VCaP (cell line): ENCODE measurements at regions not wholly inside any gene's neighbourhood (a gene's known extent, or its start where the extent isn't known, plus 50 kb on each side); places are given as distances from the start of the nearest gene placed in this dataset.
"Not testable (repeated sequence)": the region's sequence is repeated elsewhere in the genome, so short reads cannot be mapped to it uniquely, and the experiment has no call there.

Source experiments
- H3K27ac ChIP-seq: fragments of 450-650 bp; 2 replicates; pipeline ENCODE4 v1.5.1; 2017
- TF ChIP-seq, protein P1 (sequence below): fragments of 450-650 bp; conservative IDR thresholded peaks from 2 replicates; pipeline ENCODE4 v1.5.1; 2017; ENCODE audit warnings: mild to moderate bottlenecking, moderate library complexity

DNA sequence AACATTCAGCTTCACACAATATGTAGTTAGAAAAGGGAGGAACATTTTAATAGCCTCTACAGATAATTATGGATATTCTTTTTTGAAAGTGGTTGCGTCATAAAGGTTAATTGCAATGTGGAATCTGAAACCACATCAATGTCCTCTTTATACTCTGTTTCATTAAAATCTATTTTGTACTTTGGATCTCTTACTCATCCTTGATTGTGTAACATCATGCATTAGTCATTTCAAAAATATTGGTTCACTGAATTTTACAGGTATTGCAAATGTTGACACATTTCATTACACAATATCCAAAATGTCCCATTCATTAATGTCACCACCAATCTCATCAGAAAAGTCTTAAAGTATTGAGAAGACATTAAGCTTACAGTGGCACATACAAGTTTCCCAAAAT lies 62.7 kb upstream of the USP9X start:
- TF ChIP-seq, protein P1, sequence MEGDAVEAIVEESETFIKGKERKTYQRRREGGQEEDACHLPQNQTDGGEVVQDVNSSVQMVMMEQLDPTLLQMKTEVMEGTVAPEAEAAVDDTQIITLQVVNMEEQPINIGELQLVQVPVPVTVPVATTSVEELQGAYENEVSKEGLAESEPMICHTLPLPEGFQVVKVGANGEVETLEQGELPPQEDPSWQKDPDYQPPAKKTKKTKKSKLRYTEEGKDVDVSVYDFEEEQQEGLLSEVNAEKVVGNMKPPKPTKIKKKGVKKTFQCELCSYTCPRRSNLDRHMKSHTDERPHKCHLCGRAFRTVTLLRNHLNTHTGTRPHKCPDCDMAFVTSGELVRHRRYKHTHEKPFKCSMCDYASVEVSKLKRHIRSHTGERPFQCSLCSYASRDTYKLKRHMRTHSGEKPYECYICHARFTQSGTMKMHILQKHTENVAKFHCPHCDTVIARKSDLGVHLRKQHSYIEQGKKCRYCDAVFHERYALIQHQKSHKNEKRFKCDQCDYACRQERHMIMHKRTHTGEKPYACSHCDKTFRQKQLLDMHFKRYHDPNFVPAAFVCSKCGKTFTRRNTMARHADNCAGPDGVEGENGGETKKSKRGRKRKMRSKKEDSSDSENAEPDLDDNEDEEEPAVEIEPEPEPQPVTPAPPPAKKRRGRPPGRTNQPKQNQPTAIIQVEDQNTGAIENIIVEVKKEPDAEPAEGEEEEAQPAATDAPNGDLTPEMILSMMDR, result no peak
- no peak overlapping the region for H3K27ac ChIP-seq

DNA sequence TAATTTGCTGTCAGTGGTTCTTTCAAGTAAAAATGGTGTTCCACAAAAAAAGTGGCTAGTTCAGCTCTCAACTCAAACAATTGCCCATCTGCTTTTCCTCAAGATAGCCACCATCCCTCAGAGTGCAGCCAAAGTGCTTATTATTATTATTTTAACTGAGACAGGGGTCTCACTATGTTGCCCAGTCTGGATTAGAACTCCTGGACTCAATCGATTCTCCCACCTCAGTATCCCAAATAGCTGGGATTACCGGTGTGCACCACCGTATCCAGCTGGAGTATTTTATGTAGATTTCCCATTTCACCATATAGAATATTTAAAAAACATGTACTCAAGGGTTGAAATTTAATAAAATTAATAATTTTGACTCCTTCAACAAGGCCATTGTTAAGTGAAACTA lies 62.1 kb upstream of the USP9X start:
- H3K27ac ChIP-seq, result no peak overlapping the region
- TF ChIP-seq, protein P1, result no peak

DNA sequence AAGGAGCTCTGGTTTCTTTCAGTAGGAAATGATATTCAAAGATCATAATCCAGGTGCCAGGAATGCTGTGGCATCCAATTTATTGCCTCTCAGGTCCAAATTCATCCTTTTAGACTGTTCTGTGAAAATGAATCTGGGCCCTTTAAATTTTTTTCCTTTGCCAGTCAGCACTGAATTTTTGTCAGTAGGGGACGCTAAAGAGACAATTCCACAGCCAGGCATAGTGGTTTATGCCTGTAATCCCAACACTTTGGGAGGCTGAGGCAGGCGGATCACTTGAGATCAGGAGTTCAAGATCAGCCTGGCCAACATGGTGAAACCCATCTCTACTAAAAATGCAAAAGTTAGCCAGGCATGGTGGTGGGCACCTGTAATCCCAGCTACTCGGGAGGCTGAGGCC lies 60.9 kb upstream of the USP9X start:
- H3K27ac ChIP-seq, result not testable (repeated sequence)

GRCh38 chrX:41024755-41025154 lies 60.5 kb upstream of the USP9X start:
- no peak overlapping the region for H3K27ac ChIP-seq
- TF ChIP-seq, protein P1, result no peak

DNA sequence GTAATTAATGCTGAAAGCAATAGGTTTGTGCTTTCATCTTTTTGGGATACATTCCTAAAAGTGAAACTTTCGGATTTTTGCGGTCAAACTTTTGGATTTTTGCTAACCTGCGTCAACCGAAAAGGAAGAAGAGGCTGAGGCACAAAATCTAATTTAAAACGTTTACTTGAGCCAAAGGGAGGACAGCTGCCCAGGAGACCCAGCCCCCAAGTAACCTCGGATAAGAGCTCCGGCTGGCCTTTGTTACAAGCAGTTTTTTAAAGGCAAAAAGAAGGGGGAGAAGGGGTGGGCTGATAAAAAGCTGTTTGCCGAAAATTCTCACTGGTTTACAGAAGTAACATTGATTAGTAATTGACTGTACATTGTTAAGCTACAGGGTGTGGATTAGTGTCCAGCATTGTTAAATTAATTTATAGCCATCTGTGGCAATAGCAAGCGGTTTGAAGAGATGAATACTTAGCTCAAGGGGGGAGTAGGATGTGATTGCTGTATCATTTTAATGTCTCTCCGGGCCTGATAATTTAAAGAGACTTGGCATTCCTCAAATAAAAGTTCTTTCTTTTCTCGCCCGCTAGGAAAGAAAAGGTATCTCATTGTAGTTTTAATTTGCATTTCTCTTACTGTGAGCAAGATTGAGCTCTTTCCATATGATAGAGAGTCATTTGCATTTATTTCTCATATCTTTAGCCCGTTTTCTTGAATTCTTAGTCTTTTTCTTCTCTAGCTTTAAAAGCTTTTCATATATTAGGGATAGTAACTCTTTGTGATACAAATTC lies 59.1 kb upstream of the USP9X start:
- no peak overlapping the region for H3K27ac ChIP-seq
- TF ChIP-seq, protein P1, result no peak

DNA sequence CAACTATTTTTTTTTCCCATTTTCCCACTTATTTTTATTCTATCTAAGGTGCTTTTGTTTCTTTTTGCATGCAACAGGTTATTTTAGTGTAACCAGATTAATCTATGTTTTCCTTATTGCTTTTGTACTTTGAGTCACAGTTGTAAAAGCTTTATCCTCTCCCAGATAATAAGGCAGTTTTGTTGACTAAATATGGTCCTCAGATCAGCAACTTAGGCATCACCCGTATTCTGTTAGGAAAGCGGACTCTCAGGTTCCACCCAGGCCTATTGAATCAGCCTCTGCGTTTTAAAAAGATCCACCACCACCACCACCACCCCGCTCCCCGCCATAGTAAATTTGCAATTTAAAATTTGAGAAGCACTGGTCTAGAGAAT lies 58.6 kb upstream of the USP9X start:
- no peak overlapping the region for H3K27ac ChIP-seq
- TF ChIP-seq, protein P1, result no peak

DNA sequence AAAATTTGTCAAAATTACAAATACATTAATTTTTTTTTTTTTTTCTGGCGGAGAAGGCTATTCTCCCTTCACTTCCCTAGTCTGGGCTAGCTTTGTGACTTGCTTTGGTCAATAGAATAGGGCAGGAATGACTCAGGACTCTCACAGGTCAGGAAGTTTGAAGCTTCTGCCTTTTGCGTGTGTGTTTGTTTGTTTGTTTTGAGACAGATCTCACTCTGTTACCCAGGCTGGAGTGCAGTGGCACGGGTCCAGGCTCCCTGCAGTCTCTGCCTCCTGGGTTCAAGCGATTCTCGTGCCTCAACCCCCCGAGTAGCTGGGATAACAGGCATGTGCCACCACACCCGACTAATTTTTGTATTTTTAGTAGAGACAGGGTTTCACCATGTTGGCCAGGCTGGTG lies 55.9 kb upstream of the USP9X start:
- TF ChIP-seq, protein P1, result no peak

DNA sequence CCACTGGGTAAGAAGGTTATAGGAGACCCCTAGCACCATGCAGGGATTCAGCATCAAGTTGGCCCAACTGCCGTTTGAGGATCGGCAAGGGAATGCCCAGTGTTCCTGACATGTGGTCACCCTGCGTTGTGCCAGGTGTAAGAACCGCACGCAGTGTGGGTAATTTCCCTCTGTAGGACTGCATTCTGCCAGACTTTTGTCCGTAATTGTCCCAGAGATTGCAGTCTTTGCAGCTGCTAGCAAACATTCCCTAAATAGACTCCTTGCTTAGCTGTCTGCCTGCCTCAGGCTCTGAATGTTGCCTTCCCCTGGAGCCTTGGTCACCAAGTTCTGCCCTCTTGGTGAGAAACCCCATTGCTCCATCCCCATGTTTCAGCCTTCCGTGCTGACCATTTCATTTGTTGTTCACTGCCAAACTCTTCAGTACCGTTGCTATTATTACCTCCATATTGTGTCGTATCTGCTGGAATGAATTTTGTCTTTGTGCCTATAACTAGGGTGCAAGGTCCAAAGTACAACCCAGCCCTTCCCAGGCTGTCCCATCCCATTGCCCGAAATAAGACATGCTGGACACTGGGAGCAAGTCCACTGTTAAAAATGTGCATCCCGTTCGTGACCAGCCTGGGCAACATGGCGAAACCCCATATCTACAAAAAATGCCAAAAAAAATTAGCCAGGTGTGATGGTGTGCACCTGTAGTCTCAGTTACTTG lies 53.8 kb upstream of the USP9X start:
- H3K27ac ChIP-seq, result no peak overlapping the region
- TF ChIP-seq, protein P1, result no peak

More for the DNA sequence above, 55.9 kb upstream of the USP9X start:
- H3K27ac ChIP-seq, result no peak overlapping the region
